HCEC 1CT (cell line): ENCODE measurements at regions not wholly inside any gene's neighbourhood (a gene's known extent, or its start where the extent isn't known, plus 50 kb on each side); places are given as distances from the start of the nearest gene placed in this dataset.
"Not testable (repeated sequence)": the region's sequence is repeated elsewhere in the genome, so short reads cannot be mapped to it uniquely, and the experiment has no call there.

Experiments used
- DNase-seq: peaks from one replicate; pipeline ENCODE4 v3.0.0-alpha.2; 2017

DNA sequence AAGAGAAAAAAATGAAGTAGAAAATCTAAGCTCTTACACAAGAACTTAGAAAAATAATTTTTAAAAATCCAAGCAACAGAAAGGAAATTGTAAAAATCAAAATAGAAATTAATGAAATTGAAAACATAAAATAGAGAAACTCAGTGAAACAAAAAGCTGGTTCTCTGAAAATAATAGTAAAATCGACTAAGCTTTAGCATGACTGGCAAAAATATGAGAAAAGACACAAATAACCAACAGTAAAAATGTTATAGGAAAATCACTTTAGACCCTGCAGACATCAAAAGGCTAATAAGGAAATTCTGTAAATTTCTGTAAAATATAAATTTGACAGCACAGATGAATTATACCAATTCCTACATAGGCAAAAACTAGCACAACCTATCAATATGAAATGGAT lies 768.9 kb upstream of the LRRTM1 start:
- no peak for DNase-seq

GRCh38 chr2:81068144-81068543 lies 763.6 kb upstream of the LRRTM1 start:
- DNase-seq = no peak

GRCh38 chr2:81061016-81061415 lies 756.5 kb upstream of the LRRTM1 start:
- DNase-seq = no peak

DNA sequence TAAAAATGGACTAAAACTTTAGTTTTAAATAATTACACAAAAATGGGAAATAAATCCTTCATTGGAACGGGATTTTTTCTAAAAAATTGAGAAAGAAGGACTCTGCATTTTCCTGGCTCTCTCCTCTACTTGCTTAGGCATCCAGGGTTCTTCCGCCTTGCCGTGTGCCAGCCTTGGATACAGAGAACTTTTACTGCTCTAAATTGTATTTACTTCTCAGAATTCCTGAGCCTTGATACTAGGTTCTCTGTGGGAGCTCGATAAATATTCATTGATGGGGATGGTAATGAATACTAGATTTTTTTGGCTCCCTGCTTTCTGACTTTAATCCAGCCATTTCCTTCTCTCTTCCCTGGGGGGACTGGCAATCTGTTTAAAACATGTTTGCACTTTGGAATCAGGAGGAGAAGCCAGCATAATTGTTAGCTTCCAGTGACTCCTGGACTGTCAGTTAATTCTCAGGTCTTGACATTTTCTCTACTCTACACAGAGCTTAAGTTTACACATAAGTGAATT lies 746.1 kb upstream of the LRRTM1 start:
- DNase-seq = no peak

DNA sequence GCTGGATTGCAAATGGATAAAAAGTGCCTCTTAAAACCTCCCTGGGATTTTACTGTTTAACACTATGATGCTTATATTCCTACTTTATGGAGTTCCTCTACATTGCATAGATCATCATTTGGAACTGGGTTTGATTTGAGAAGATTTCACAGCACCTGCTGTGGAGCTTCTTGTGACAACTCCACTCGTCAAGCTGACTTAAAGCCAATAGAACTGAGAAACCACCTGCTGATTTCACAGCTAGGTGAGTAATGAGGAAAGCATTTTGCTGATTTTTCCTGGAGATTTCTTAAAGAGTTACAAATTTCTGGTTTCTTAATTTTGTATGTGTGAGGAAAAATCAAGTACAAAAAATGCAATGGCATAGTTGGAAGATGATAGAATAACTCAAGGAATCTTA lies 739.1 kb upstream of the LRRTM1 start:
- no peak for DNase-seq

DNA sequence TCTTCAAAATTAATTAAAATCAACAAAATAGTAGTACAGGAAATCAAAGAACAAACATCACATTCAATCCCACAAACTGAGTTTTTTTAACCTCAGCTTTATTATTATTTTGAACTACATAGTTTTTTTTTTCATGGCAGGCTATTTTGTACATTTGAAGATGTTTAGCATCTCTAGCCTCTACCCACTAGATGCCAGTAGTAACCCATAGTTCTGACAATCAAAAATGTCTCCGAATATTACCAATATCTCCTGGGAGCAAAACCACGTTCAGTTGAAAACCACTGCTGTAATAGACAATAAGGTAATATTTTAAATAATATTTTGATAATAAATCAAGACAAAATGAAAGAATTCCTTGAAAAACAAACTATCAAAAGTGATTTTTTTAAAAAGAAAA lies 702.6 kb upstream of the LRRTM1 start:
- no peak for DNase-seq

DNA sequence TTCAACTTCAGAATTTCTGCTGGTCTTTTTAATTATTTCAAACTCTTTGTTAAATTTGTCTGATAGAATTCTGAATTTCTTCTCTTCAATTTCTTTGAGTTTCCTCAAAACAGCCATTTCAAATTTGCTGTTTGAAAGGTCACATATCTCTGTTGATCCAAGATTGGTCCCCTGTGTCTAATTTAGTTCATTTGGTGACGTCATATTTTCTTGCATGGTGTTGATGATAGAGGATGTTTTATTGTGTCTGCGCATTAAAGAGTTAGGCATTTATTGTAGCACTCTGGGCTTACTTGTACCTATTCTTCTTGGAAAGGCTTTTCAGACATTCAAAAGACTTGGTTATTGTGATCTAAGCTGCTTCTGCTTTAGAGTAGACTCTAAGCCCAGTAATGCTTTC lies 698.4 kb upstream of the LRRTM1 start:
- no peak for DNase-seq

GRCh38 chr2:80987466-80987865 lies 682.9 kb upstream of the LRRTM1 start:
- DNase-seq = no peak

DNA sequence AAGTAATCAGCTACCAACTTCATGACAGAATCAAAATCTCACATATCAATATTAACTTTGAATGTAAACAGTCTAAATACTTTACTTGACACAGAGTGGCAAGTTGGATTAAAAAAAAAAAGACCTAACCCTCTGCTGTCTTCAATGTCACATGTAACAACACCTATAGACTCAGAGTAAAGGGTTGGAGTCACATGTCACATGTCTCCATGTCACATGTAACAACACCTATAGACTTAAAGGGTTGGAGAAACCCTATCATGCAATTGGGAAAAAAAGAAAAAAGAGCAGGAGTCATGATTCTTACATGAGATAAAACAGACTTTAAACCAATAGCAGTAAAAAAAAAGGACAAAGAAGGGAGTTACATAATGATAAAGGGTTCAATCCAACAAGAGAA lies 665.3 kb upstream of the LRRTM1 start:
- no peak for DNase-seq

DNA sequence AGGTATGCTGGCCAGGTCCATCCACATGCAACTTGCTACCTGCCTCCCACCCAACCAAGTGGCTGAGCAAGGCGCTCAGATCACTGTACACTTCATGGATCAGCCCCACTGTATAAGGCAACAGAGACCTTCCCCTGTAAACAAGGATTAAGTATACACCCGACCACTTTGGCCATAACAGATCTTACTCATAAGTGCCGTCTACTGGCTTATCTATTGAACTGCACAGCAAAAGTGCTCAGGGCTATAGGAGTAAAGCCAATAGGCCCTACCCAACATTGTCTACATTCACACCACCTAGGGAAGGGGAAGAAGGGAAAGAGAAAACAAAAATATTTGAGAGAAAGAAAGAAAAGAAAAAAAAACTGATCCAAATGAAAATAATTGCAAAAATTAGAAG lies 663.9 kb upstream of the LRRTM1 start:
- DNase-seq = no peak

DNA sequence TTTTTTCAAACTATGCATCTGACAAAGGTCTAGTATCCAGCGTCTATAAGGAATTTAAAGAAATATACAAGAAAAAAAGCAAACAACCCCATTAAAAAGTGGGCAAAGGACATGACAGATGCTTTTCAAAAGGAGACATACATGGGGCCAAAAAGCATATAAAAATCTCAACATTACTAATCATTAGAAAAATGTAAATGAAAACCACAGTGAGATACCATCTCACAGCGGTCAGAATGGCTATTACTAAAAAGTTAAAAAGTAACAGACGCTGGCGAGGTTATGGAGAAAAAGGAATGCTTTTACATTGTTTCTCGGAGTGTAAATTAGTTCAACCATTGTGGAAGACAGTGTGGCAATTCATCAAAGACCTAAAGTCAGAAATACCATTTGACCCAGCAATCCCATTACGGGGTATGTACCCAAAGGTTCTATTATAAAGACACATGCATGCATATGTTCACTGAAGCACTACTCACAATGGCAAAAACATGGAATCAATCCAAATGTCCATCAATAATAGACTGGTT lies 643.1 kb upstream of the LRRTM1 start:
- no peak for DNase-seq

GRCh38 chr2:80943487-80943886 lies 638.9 kb upstream of the LRRTM1 start:
- DNase-seq = no peak

DNA sequence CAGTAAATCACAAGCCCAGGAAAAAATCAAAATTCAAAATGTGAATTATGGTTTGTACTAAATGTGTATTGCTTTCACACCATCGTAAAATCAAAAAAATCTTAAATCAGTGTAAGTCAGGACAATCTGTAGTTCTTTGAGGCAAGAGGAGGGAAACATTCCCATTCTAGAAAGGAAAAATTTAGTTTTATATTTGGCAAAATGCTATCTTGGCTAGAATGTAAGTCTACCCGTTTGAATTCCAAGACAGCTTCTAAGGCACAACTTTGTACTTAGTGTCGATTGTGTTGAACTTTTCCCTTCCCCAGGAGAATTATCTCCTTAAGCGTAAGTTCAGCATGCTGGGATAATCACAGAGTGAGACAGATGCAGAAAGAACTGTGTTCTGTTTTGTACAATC lies 638.2 kb upstream of the LRRTM1 start:
- DNase-seq = no peak

DNA sequence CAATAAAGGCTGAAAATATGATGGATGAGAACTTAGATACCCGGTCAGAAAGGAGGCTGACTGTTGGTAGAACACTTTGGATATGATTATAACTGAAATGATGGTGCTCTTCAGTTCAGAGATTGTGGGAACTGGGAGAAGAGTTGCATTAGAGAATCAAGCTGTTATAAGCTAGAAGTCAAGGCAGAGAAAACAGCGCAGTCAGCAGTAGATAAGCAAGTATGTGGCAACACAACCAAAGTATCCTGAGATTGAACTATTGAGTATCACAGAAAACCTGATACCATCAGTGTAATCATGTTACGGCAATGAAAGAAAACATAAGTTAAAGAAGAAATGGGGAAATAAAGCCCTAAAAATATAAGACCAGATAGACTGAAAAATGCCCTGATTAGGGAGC lies 633.9 kb upstream of the LRRTM1 start:
- no peak for DNase-seq

- not testable (repeated sequence) for DNase-seq
These were observed 627.3 kb upstream of the LRRTM1 start for GRCh38 chr2:80931820-80932219.

DNA sequence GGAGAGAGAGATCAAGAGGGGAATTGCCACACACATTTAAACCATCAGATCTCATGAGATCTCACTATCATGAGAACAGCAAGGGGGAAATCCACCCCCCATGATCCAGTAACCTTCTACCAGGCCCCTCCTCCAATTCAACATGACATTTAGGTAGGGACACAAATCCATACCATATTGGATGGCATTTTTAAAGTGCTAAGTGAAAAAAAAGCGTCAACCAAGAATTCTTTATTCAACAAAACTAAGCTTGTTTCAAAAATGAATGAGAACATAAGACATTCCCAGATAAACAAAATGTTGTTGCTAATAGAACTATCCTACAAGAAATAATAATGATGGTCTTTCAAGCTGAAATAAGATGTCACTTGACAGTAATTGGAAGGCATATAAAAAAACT lies 626.2 kb upstream of the LRRTM1 start:
- no peak for DNase-seq

- DNase-seq = no peak
These were observed 621.6 kb upstream of the LRRTM1 start for GRCh38 chr2:80926168-80926567.

- no peak for DNase-seq
These were observed 592.0 kb upstream of the LRRTM1 start for GRCh38 chr2:80896576-80896975.

DNA sequence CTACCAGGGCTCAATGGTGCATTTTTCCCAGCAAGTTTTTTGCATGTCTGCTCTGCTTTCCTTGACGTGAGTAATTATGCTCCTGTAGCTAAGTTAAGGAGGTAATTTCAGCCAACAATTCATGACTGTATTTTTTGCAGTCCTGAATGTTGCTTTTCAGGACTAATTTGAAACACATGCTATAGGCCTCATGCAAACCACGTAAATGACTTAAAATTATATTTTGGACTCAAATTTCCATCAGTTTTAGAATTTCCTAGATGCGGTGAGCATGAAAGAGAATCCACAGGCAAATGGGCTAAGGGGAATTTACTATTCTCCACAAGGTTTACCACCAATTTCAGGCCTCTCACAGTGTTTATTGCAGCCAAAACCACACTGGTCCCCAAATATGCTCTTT lies 589.9 kb upstream of the LRRTM1 start:
- no peak for DNase-seq

- no peak for DNase-seq
These were observed 589.2 kb upstream of the LRRTM1 start for GRCh38 chr2:80893711-80894110.

DNA sequence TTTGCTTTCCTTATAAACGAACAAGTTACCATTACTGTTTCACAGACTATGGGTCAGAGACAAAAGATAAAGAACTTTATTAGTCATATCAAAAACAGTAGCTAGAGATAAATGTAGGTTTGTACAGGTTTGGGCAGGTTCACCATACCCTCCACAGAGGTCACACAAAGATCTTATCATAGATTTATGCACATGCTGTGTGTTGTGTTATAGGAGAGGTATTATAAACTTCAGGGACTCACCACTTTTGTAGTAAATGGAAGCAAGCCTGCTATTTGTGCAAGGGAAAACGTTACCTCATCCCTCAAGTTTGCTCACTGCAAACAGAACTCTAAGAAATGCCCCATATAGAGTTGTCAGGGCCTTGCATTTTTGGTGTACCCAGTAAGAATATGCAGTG lies 584.5 kb upstream of the LRRTM1 start:
- no peak for DNase-seq

DNA sequence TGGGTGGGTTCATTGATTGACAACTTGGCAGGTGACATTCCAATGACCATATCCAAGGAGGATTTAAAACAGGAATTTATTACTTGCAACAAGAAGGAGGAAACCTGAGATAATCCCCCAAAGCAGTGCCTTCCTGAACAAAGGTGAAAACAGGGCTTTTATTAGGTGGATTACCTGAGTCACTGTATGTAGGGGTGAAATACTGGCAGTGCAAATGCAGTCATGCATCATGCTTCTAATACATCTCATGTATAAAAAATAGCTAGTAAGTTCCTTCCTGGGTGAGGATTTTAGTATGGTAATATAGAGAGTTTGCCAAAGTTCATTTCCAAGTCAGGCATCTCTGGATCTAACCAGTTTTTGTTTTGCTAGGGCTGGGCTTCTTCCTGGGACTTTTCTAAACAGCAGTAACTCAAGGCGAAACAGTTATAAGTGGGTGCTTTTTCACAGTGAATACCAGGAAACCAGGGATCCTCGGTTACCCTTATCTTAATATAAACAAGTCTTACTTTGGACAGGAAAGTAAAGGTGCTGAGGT lies 583.4 kb upstream of the LRRTM1 start:
- no peak for DNase-seq

DNA sequence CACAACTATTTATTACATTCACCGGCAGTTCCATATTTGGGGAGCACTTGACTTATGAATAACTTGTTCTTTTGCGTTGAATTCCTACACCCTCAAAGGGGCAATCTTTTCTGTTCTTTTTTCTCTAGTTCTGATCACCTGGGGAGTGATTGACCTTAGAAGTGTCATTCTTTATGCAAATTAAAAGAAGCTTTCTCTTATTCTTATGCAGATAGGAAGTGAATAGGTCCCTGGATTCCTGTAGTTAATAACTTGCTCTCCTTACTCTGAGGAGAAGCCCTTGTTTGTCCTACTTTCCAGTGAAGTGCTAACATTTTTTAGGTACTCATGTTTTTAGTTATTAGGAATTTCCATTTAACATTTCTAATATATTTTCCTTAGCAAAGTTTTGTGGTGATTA lies 569.8 kb upstream of the LRRTM1 start:
- no peak for DNase-seq

- DNase-seq = no peak
These were observed 565.4 kb upstream of the LRRTM1 start for GRCh38 chr2:80869858-80870438.

GRCh38 chr2:80863147-80863714 lies 558.7 kb upstream of the LRRTM1 start:
- no peak for DNase-seq
